Peyer's patch (tissue), 4 donors: ENCODE measurements at regions not wholly inside any gene's neighbourhood (a gene's known extent, or its start where the extent isn't known, plus 50 kb on each side); places are given as distances from the start of the nearest gene placed in this dataset.
A peak's percentile ranks its signal among the peaks of the same experiment; 100 is the strongest.
"Not testable (repeated sequence)": the region's sequence is repeated elsewhere in the genome, so short reads cannot be mapped to it uniquely, and the experiment has no call there.

Experiments used
- DNase-seq, 3 donors: peaks; one replicate each; pipeline ENCODE4 v3.0.0-alpha.2; 2017 to 2019
- H3K27ac ChIP-seq, 4 donors: fragments of 200-600 bp; sonication (generic); one replicate each; pipeline ENCODE4 v1.5.1; 2016 to 2019
- H3K27me3 ChIP-seq, 2 donors: fragments of 200-600 bp; sonication (generic); one replicate each; pipeline ENCODE4 v1.5.1; 2019
- H3K36me3 ChIP-seq, 3 donors: fragments of 200-600 bp; sonication (generic); one replicate each; pipeline ENCODE4 v1.5.1; 2016 to 2019
- H3K4me1 ChIP-seq, 4 donors: fragments of 200-600 bp; sonication (generic); one replicate each; pipeline ENCODE4 v1.5.1; 2016 to 2019
- H3K4me3 ChIP-seq, 4 donors: fragments of 200-600 bp; sonication (generic); 1 replicate in 3 of 4; 2 replicates in 1 of 4; pipeline ENCODE4 v1.5.1; 2016 to 2019; ENCODE audit warnings: mild to moderate bottlenecking in 1 of 4
- H3K9me3 ChIP-seq, 4 donors: fragments of 200-600 bp; sonication (generic); one replicate each; pipeline ENCODE4 v1.5.1; 2016 to 2019; ENCODE audit warnings: mild to moderate bottlenecking in 1 of 4
- POLR2A ChIP-seq, 2 donors: fragments of 450-650 bp; IDR thresholded peaks; one replicate each; pipeline ENCODE4 v1.5.1; 2017; ENCODE audit warnings: antibody characterized with exemption in 2 of 2, mild to moderate bottlenecking in 2 of 2, moderate library complexity in 2 of 2
- TF ChIP-seq, protein P1 (sequence below), 6 experiments: fragments of 450-650 bp in 4 of 6; fragments of 200-600 bp in 2 of 6; sonication (generic) in 1 of 6; IDR thresholded peaks; one replicate each; pipeline ENCODE4 v1.5.1; 2017 to 2019; ENCODE audit warnings: antibody characterized with exemption in 6 of 6, mild to moderate bottlenecking in 3 of 6, moderate library complexity in 1 of 6

GRCh38 chrX:45505214-45505613 is 304.5 kb upstream of the DIPK2B start:
- DNase-seq = no peak
- Histone ChIP-seq H3K27me3 (no peaks in the 10 kb centered on the region), H3K9me3 (no peaks in the 10 kb centered on the region), H3K36me3 (no peaks in the 10 kb centered on the region), H3K4me3 (no peak overlapping the region), H3K4me1 (peaks cover 0 to 6% (median 0%) of the 10 kb centered on the region in 4 donors), H3K27ac (peak overlapping the region in 1 of 4 donors; percentile 87)
- TF ChIP-seq POLR2A (IDR thresholded peaks at IDR 0.05) = no peak
- TF ChIP-seq, protein P1, sequence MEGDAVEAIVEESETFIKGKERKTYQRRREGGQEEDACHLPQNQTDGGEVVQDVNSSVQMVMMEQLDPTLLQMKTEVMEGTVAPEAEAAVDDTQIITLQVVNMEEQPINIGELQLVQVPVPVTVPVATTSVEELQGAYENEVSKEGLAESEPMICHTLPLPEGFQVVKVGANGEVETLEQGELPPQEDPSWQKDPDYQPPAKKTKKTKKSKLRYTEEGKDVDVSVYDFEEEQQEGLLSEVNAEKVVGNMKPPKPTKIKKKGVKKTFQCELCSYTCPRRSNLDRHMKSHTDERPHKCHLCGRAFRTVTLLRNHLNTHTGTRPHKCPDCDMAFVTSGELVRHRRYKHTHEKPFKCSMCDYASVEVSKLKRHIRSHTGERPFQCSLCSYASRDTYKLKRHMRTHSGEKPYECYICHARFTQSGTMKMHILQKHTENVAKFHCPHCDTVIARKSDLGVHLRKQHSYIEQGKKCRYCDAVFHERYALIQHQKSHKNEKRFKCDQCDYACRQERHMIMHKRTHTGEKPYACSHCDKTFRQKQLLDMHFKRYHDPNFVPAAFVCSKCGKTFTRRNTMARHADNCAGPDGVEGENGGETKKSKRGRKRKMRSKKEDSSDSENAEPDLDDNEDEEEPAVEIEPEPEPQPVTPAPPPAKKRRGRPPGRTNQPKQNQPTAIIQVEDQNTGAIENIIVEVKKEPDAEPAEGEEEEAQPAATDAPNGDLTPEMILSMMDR (IDR thresholded peaks at IDR 0.05) = no peak

GRCh38 chrX:45503787-45504362 is 303.2 kb upstream of the DIPK2B start:
- H3K4me3 ChIP-seq, DNase-seq, H3K9me3 ChIP-seq, H3K27ac ChIP-seq, H3K36me3 ChIP-seq, H3K27me3 ChIP-seq, H3K4me1 ChIP-seq: not testable (repeated sequence)

DNA sequence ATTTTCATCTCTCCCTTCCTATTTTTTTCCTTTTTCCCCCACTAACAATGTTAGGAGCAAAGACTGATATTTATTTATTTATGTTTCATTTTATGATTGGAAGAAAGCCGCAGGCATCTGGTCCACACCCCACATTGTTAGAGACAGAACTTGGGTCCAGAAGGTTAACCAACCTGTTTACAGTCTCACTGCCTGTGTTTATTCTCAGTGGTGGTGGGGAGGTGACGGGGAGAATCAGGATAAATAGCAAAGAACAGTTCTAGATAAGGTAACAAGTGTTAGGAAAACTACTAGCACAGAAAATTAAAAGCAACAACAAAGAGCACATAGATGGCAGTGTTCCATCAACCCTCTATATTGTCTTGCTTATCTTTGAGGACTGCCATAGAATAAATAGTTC is 301.7 kb upstream of the DIPK2B start:
- Histone ChIP-seq H3K36me3 (no peaks in the 10 kb centered on the region), H3K9me3 (no peaks in the 10 kb centered on the region), H3K27me3 (no peaks in the 10 kb centered on the region), H3K4me1 (peaks cover 0 to 6% (median 0%) of the 10 kb centered on the region in 4 donors), H3K27ac (peak overlapping the region in 2 of 4 donors; percentile 22 to 69), H3K4me3 (no peak overlapping the region)
- DNase-seq = no peak
- TF ChIP-seq POLR2A (IDR thresholded peaks at IDR 0.05) = no peak
- TF ChIP-seq, protein P1 (IDR thresholded peaks at IDR 0.05) = no peak

GRCh38 chrX:45497290-45497689 is 296.6 kb upstream of the DIPK2B start:
- no peak for DNase-seq
- no peaks in the 10 kb centered on the region for H3K9me3 ChIP-seq
- H3K4me1 ChIP-seq = no peaks in the 10 kb centered on the region
- no peak overlapping the region for H3K4me3 ChIP-seq
- TF ChIP-seq POLR2A (IDR thresholded peaks at IDR 0.05) = no peak
- TF ChIP-seq, protein P1 (IDR thresholded peaks at IDR 0.05) = no peak
- no peaks in the 10 kb centered on the region for H3K36me3 ChIP-seq
- no peaks in the 10 kb centered on the region for H3K27me3 ChIP-seq
- H3K27ac ChIP-seq = no peak overlapping the region

GRCh38 chrX:45485719-45486118 is 285.0 kb upstream of the DIPK2B start:
- no peaks in the 10 kb centered on the region for H3K9me3 ChIP-seq
- no peak overlapping the region for H3K27ac ChIP-seq
- H3K36me3 ChIP-seq = no peaks in the 10 kb centered on the region
- no peaks in the 10 kb centered on the region for H3K4me1 ChIP-seq
- no peak for DNase-seq
- H3K27me3 ChIP-seq = no peaks in the 10 kb centered on the region
- H3K4me3 ChIP-seq = no peak overlapping the region
- TF ChIP-seq, protein P1 (IDR thresholded peaks at IDR 0.05) = no peak
- no peak for TF ChIP-seq POLR2A (IDR thresholded peaks at IDR 0.05)

DNA sequence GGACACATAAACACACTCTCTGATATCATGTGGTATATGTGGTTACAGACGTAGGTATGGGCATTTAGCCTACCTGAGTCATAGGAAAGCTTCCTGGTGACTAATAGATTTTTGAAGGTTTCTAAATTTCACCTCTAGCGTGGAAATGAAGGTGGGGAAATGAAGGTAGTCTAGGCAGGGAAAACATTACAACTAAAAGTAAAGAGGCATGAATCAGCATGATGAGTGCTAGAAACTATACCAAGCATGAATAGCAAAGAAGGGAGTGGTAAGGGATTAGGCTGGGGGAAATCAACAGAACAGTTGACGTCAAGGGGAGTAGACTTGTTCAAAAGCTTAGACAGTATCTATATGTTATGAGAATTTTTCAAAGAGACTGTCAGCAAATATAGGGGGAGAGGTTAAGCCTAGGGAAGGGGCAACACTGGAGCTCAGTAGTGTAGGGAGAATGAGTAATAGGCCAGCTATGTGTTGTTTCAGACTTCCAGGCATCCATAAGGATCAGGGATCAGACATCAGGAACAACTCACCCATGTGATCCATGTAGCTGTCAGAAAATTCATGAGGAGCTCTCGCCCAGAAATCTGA is 279.3 kb upstream of the DIPK2B start:
- no peaks in the 10 kb centered on the region for H3K4me1 ChIP-seq
- TF ChIP-seq, protein P1 (IDR thresholded peaks at IDR 0.05) = no peak
- TF ChIP-seq POLR2A (IDR thresholded peaks at IDR 0.05) = no peak

More for the DNA sequence above, 279.3 kb upstream of the DIPK2B start:
- Histone ChIP-seq H3K27ac (no peak overlapping the region), H3K4me3 (no peak overlapping the region), H3K36me3 (no peaks in the 10 kb centered on the region), H3K27me3 (no peaks in the 10 kb centered on the region), H3K9me3 (no peaks in the 10 kb centered on the region)
- no peak for DNase-seq
